Mucosa of descending colon (tissue), 3 donors: ENCODE measurements at regions not wholly inside any gene's neighbourhood (a gene's known extent, or its start where the extent isn't known, plus 50 kb on each side); places are given as distances from the start of the nearest gene placed in this dataset.

Experiments
- ATAC-seq: fragments of 200-7000 bp; cut with Tn5 transposase; one replicate; pipeline ENCODE4 v1.9.1; 2020; ENCODE audit warnings: mild to moderate bottlenecking, moderate library complexity
- DNase-seq, 3 donors: peaks; one replicate each; pipeline ENCODE4 v3.0.0-alpha.2; 2020
- H3K36me3 ChIP-seq: fragments of 200-600 bp; one replicate; pipeline ENCODE4 v1.8.0; 2021; ENCODE audit warnings: low read depth, mild to moderate bottlenecking
- H3K4me1 ChIP-seq: fragments of 200-600 bp; one replicate; pipeline ENCODE4 v1.8.0; 2021; ENCODE audit warnings: low read depth, mild to moderate bottlenecking
- H3K4me3 ChIP-seq: fragments of 200-600 bp; one replicate; pipeline ENCODE4 v1.8.0; 2021; ENCODE audit warnings: mild to moderate bottlenecking
- H3K9me3 ChIP-seq: fragments of 200-600 bp; one replicate; pipeline ENCODE4 v1.8.0; 2021; ENCODE audit warnings: mild to moderate bottlenecking
- intact Hi-C, 2 donors: fragments of 100-400 bp; cut with DNase I in 1 of 2; cut with micrococcal nuclease in 1 of 2; formaldehyde crosslinking; loops; one replicate each; pipeline versions ENCODE4 v1.11.0 to v1.11.1; 2022; cut with DNase I, micrococcal nuclease
- TF ChIP-seq, protein P1 (sequence below): fragments of 200-600 bp; IDR thresholded peaks from one replicate; pipeline ENCODE4 v1.8.0; 2022; ENCODE audit warnings: antibody characterized with exemption, mild to moderate bottlenecking
- donor health status: DM: no; HTN: no; CAD: no; lungs with moderate emphysema.
- donor health status: DM: no; HTN: no; CAD: no.
- donor health status: DM: no; HTN: yes; CAD: no.

DNA sequence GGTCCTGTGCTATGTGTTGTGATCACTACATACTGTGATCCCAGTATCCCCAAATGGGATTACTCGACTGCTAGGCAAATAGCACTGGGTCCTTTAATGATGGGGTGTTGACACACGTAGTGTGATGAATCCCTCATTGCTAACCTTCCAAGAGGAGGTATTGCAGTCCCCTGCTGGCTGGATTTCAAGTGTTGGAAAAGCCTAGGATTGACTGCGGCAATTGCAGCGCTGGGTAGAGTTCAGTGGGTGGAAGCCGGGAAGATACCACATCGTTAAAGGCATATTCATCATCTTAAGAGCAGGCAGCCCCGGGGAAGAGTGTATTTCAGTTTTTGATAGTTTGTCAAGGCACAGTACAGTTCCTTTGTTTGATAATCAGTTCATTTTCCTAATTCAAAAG, 159.9 kb downstream of the TRIML1 start:
- H3K4me1 ChIP-seq: no peaks in the 10 kb centered on the region
- no peak for DNase-seq
- intact Hi-C loops: no loop called here
- H3K36me3 ChIP-seq: no peaks in the 10 kb centered on the region
- TF ChIP-seq, protein P1, sequence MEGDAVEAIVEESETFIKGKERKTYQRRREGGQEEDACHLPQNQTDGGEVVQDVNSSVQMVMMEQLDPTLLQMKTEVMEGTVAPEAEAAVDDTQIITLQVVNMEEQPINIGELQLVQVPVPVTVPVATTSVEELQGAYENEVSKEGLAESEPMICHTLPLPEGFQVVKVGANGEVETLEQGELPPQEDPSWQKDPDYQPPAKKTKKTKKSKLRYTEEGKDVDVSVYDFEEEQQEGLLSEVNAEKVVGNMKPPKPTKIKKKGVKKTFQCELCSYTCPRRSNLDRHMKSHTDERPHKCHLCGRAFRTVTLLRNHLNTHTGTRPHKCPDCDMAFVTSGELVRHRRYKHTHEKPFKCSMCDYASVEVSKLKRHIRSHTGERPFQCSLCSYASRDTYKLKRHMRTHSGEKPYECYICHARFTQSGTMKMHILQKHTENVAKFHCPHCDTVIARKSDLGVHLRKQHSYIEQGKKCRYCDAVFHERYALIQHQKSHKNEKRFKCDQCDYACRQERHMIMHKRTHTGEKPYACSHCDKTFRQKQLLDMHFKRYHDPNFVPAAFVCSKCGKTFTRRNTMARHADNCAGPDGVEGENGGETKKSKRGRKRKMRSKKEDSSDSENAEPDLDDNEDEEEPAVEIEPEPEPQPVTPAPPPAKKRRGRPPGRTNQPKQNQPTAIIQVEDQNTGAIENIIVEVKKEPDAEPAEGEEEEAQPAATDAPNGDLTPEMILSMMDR: no peak
- H3K9me3 ChIP-seq: peaks cover 4% of the 10 kb centered on the region
- no peak overlapping the region for H3K4me3 ChIP-seq
- ATAC-seq: no peak

DNA sequence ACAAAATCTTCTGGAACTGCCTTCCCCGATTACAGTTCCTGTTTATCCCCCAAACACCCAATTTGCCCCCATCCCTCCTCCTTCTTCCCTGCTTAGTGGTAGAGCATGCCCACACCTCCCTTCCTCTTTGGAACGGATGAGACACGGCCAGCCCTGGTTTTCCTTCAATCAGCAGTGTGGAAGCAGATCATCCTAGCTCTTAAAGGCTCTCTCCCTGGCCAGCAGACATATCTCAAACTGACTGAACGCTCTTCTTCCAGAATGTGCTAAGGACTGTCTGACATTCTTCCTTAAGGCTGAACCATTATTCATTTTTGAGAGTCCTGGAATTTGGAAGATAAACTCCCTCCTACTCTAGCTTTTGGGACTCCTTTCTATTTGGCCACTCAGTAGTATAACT, 161.1 kb downstream of the TRIML1 start:
- ATAC-seq: no peak
- Histone ChIP-seq H3K4me1 (no peaks in the 10 kb centered on the region), H3K4me3 (no peak overlapping the region), H3K9me3 (peaks cover 4% of the 10 kb centered on the region), H3K36me3 (no peaks in the 10 kb centered on the region)
- DNase-seq: no peak
- TF ChIP-seq, protein P1: no peak
- intact Hi-C loops: no loop called here

DNA sequence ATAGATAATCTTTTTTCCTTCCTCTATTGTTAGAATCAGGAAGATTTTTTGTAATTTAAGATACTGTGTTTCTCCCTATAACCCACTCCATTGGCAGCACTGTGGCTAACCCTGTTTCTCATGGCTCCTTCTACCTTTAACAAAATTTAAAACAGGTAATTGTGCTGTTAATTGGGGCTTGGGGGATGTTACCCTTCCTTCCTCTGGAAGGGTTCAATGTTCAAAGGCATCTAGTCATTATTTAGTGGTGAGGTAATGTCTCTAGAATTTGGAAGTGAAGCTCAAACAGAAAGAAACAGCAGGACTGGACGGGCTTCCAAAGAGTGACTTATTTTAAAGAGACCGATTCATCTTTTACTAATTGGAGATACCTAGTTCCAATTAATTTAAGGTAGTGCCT, 166.4 kb downstream of the TRIML1 start:
- intact Hi-C loops: no loop called here
- Histone ChIP-seq H3K4me3 (no peak overlapping the region), H3K36me3 (no peaks in the 10 kb centered on the region), H3K9me3 (peaks cover 4% of the 10 kb centered on the region), H3K4me1 (no peaks in the 10 kb centered on the region)
- DNase-seq (no peak), ATAC-seq (no peak)
- TF ChIP-seq, protein P1: no peak

DNA sequence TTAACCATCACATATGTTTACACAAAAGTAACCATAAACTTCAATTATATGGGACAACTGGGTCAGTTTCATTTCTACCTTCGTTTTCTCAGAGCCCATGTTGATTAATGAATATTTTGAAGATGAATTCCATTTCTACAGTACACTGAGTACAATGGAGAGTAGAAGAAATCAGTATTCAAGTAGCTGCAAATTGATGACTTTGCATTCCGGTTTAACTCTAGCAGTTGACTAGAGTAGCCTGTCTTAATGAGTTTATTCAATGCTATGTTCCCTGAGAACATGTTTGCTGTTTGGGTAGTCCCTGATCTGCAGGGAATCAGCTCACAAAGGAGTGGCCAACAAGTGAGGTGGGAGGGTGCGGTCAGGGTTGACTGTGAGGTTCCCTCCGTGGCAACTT, 168.3 kb downstream of the TRIML1 start:
- no peak for DNase-seq
- TF ChIP-seq, protein P1: no peak

DNA sequence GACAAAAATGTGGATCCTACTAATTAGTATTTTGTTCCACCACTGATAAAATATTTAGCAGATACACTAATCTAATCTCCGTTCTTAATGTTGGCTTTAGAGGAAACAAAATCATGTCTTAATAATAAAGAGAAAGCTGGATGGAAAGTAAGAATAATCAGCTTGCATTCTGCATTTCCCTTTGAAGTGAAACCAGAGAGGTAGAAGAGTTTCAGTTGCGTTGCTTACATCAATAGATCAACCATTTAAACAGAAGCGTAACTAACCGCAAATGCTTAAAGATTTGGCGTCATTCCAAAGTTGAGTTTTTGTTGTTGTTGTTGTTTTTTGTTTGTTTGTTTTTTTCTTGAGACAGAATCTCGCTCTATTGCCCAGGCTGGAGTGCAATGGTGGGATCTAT, 168.9 kb downstream of the TRIML1 start:
- ATAC-seq: no peak
- DNase-seq: no peak
- TF ChIP-seq, protein P1: no peak
- Histone ChIP-seq H3K36me3 (no peaks in the 10 kb centered on the region), H3K4me3 (no peak overlapping the region), H3K4me1 (no peaks in the 10 kb centered on the region), H3K9me3 (no peaks in the 10 kb centered on the region)
- intact Hi-C loops: no loop called here

More for the DNA sequence above, 168.3 kb downstream of the TRIML1 start:
- Histone ChIP-seq H3K4me1 (no peaks in the 10 kb centered on the region), H3K4me3 (no peak overlapping the region), H3K9me3 (no peaks in the 10 kb centered on the region), H3K36me3 (no peaks in the 10 kb centered on the region)
- intact Hi-C loops: no loop called here
- no peak for ATAC-seq

DNA sequence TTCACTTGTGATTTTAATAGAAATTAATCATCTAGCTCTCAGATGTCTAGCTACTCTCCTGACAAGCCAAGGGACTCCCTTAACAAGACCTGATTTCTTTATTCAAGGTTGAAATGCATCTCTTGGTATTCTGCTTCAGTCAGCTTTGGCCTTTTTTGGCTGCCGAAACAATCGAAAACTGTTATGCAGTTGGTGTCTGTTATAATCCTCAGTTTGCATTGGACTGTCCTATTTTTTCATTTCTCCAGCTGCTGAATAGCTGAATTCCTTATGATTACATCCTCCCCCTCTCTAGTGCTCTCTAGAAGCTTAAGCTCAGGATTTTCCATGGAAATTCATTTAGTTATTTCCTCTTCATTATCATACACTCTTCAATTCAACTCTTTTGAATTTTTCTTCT, 177.2 kb downstream of the TRIML1 start:
- DNase-seq (no peak), ATAC-seq (no peak)
- Histone ChIP-seq H3K4me3 (no peak overlapping the region), H3K9me3 (no peaks in the 10 kb centered on the region), H3K4me1 (no peaks in the 10 kb centered on the region), H3K36me3 (no peaks in the 10 kb centered on the region)
- TF ChIP-seq, protein P1: no peak
- intact Hi-C loops: no loop called here
